ENCODE measurements at regions not wholly inside any gene's neighbourhood (a gene's known extent, or its start where the extent isn't known, plus 50 kb on each side); places are given as distances from the start of the nearest gene placed in this dataset.

DNA sequence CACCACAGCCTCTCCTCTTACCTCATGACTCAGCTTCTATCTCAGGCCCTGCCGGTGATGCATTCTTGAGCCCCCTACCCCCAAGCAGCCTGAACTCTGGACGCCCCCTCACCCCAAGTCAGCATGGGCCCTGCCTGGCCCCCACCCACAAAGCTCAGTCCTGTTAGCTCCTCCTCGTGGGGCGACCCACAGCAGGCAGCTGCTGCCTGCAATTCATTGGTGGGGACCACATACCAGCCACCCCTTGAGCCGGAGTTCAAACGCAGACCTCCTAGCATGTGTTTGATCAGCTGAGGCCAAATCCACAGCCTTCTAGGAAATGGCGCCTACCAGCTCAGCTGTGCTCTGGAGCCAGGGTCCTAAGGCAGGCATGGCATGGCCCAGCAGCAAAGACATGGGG, 111.8 kb downstream of the EFNB1 start:
- WGBS, 2 donors: 74 to 86% methylated on average over 6 to 7 of the region's 7 CpGs
- ATAC-seq (ENCODE audit: insufficient read depth, low FRiP score): no peak
- peak in 1 of 3 donors; percentile 33 for DNase-seq

GRCh38 chrX:68939868-68940267, 111.0 kb downstream of the EFNB1 start:
- ATAC-seq (ENCODE audit: insufficient read depth, low FRiP score): no peak
- H3K4me3 ChIP-seq: no peak overlapping the region
- TF ChIP-seq, protein P1, sequence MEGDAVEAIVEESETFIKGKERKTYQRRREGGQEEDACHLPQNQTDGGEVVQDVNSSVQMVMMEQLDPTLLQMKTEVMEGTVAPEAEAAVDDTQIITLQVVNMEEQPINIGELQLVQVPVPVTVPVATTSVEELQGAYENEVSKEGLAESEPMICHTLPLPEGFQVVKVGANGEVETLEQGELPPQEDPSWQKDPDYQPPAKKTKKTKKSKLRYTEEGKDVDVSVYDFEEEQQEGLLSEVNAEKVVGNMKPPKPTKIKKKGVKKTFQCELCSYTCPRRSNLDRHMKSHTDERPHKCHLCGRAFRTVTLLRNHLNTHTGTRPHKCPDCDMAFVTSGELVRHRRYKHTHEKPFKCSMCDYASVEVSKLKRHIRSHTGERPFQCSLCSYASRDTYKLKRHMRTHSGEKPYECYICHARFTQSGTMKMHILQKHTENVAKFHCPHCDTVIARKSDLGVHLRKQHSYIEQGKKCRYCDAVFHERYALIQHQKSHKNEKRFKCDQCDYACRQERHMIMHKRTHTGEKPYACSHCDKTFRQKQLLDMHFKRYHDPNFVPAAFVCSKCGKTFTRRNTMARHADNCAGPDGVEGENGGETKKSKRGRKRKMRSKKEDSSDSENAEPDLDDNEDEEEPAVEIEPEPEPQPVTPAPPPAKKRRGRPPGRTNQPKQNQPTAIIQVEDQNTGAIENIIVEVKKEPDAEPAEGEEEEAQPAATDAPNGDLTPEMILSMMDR (IDR thresholded peaks at IDR 0.05; ENCODE audit: control extremely low read depth, extremely low read depth): no peak
- DNase-seq: no peak
- H3K27me3 ChIP-seq (ENCODE audit: control insufficient read depth in 3 of 3, insufficient read depth in 3 of 3, low read length in 2 of 3): peaks cover 0 to 8% (median 0%) of the 10 kb centered on the region in 3 donors
- H3K4me1 ChIP-seq (ENCODE audit: control insufficient read depth in 5 of 5, insufficient read depth in 5 of 5, low read length in 5 of 5): peaks cover 0 to 40% (median 10%) of the 10 kb centered on the region in 5 donors
- H3K36me3 ChIP-seq (ENCODE audit: control insufficient read depth in 4 of 4, insufficient read depth in 4 of 4, low read length in 4 of 4): no peaks in the 10 kb centered on the region
- no peaks in the 10 kb centered on the region for H3K9me3 ChIP-seq (ENCODE audit: control insufficient read depth in 4 of 4, insufficient read depth in 3 of 4, low read length in 3 of 4)
- H3K27ac ChIP-seq (ENCODE audit: low read depth in 1 of 2, low read length in 1 of 2): no peak overlapping the region
- no peak overlapping the region for H3K9ac ChIP-seq (ENCODE audit: insufficient read depth in 1 of 2, low read length in 2 of 2)
- WGBS, 2 donors: 82 to 90% methylated on average over 8 of the region's 8 CpGs

More for the DNA sequence above, 111.8 kb downstream of the EFNB1 start:
- no peak overlapping the region for H3K4me3 ChIP-seq
- no peaks in the 10 kb centered on the region for H3K9me3 ChIP-seq (ENCODE audit: control insufficient read depth in 4 of 4, insufficient read depth in 3 of 4, low read length in 3 of 4)
- TF ChIP-seq, protein P1 (IDR thresholded peaks at IDR 0.05; ENCODE audit: control extremely low read depth, extremely low read depth): no peak
- no peaks in the 10 kb centered on the region for H3K36me3 ChIP-seq (ENCODE audit: control insufficient read depth in 4 of 4, insufficient read depth in 4 of 4, low read length in 4 of 4)
- H3K27ac ChIP-seq (ENCODE audit: low read depth in 1 of 2, low read length in 1 of 2): no peak overlapping the region
- H3K9ac ChIP-seq (ENCODE audit: insufficient read depth in 1 of 2, low read length in 2 of 2): no peak overlapping the region
- H3K27me3 ChIP-seq (ENCODE audit: control insufficient read depth in 3 of 3, insufficient read depth in 3 of 3, low read length in 2 of 3): peaks cover 0 to 8% (median 0%) of the 10 kb centered on the region in 3 donors
- H3K4me1 ChIP-seq (ENCODE audit: control insufficient read depth in 5 of 5, insufficient read depth in 5 of 5, low read length in 5 of 5): peaks cover 0 to 46% (median 10%) of the 10 kb centered on the region in 5 donors

GRCh38 chrX:68938244-68939004, 109.6 kb downstream of the EFNB1 start:
- TF ChIP-seq, protein P1 (IDR thresholded peaks at IDR 0.05; ENCODE audit: control extremely low read depth, extremely low read depth): no peak
- no peak overlapping the region for H3K4me3 ChIP-seq
- peaks cover 0 to 2% (median 0%) of the 10 kb centered on the region in 4 donors for H3K9me3 ChIP-seq (ENCODE audit: control insufficient read depth in 4 of 4, insufficient read depth in 3 of 4, low read length in 3 of 4)
- 29 to 54% methylated on average over 3 to 4 of the region's 4 CpGs for WGBS, 2 donors
- ATAC-seq (ENCODE audit: insufficient read depth, low FRiP score) (no peak), DNase-seq (peak in 2 of 3 donors; percentile 18 to 67)
- peaks cover 0 to 8% (median 0%) of the 10 kb centered on the region in 3 donors for H3K27me3 ChIP-seq (ENCODE audit: control insufficient read depth in 3 of 3, insufficient read depth in 3 of 3, low read length in 2 of 3)
- peaks cover 0 to 31% (median 10%) of the 10 kb centered on the region in 5 donors for H3K4me1 ChIP-seq (ENCODE audit: control insufficient read depth in 5 of 5, insufficient read depth in 5 of 5, low read length in 5 of 5)
- no peaks in the 10 kb centered on the region for H3K36me3 ChIP-seq (ENCODE audit: control insufficient read depth in 4 of 4, insufficient read depth in 4 of 4, low read length in 4 of 4)
- no peak overlapping the region for H3K27ac ChIP-seq (ENCODE audit: low read depth in 1 of 2, low read length in 1 of 2)
- no peak overlapping the region for H3K9ac ChIP-seq (ENCODE audit: insufficient read depth in 1 of 2, low read length in 2 of 2)
